NB4 (cell line): ENCODE measurements at regions not wholly inside any gene's neighbourhood (a gene's known extent, or its start where the extent isn't known, plus 50 kb on each side); places are given as distances from the start of the nearest gene placed in this dataset.

Source experiments
- MAX ChIP-seq: IDR thresholded peaks from 2 replicates; pipeline ENCODE4 v1.6.1; 2011; ENCODE audit warnings: low read depth, low read length
- POLR2A ChIP-seq: IDR thresholded peaks from 2 replicates; pipeline ENCODE4 v1.6.1; 2011; ENCODE audit warnings: mild to moderate bottlenecking; ENCODE audit not compliant: insufficient read length; ENCODE audit errors: extremely low read depth

GRCh38 chr12:93137656-93138612 lies 208.8 kb upstream of the EEA1 start:
- TF ChIP-seq POLR2A (no peak), MAX (peak; percentile 66)
